GM18502 (cell line): ENCODE measurements at regions not wholly inside any gene's neighbourhood (a gene's known extent, or its start where the extent isn't known, plus 50 kb on each side); places are given as distances from the start of the nearest gene placed in this dataset.

Source experiments
- ATAC-seq: cut with Tn5 transposase; IDR thresholded peaks from one replicate; pipeline ENCODE4 v1.9.1; 2021; ENCODE audit warnings: mild to moderate bottlenecking; ENCODE audit not compliant: unreplicated experiment, poor library complexity

- ATAC-seq: no peak
Observed at GRCh38 chr14:56945291-56945690, 135.0 kb upstream of the OTX2 start.

GRCh38 chr14:56944397-56944796 lies 134.1 kb upstream of the OTX2 start:
- no peak for ATAC-seq

GRCh38 chr14:56933446-56933845 lies 123.2 kb upstream of the OTX2 start:
- ATAC-seq: no peak

GRCh38 chr14:56918849-56919574 lies 108.7 kb upstream of the OTX2 start:
- no peak for ATAC-seq

- no peak for ATAC-seq
Observed at GRCh38 chr14:56905282-56905681, 95.0 kb upstream of the OTX2 start.

GRCh38 chr14:56903304-56903969 lies 93.2 kb upstream of the OTX2 start:
- ATAC-seq: no peak

- ATAC-seq: no peak
Observed at GRCh38 chr14:56902385-56902784, 92.1 kb upstream of the OTX2 start.

- no peak for ATAC-seq
Observed at GRCh38 chr14:56900726-56901125, 90.4 kb upstream of the OTX2 start.

GRCh38 chr14:56899829-56900228 lies 89.5 kb upstream of the OTX2 start:
- no peak for ATAC-seq

GRCh38 chr14:56896922-56897321 lies 86.6 kb upstream of the OTX2 start:
- ATAC-seq: no peak

GRCh38 chr14:56896231-56896630 lies 86.0 kb upstream of the OTX2 start:
- no peak for ATAC-seq

- ATAC-seq: no peak
Observed at GRCh38 chr14:56895154-56895553, 84.9 kb upstream of the OTX2 start.

GRCh38 chr14:56894591-56894991 lies 84.3 kb upstream of the OTX2 start:
- no peak for ATAC-seq

GRCh38 chr14:56892959-56893358 lies 82.7 kb upstream of the OTX2 start:
- ATAC-seq: no peak

- ATAC-seq: no peak
Observed at GRCh38 chr14:56891226-56891625, 80.9 kb upstream of the OTX2 start.

- ATAC-seq: no peak
Observed at GRCh38 chr14:56889705-56890104, 79.4 kb upstream of the OTX2 start.

GRCh38 chr14:56888274-56888673 lies 78.0 kb upstream of the OTX2 start:
- no peak for ATAC-seq

- no peak for ATAC-seq
Observed at GRCh38 chr14:56887216-56887615, 76.9 kb upstream of the OTX2 start.

- no peak for ATAC-seq
Observed at GRCh38 chr14:56886471-56887062, 76.3 kb upstream of the OTX2 start.

GRCh38 chr14:56885825-56886224 lies 75.5 kb upstream of the OTX2 start:
- no peak for ATAC-seq

- no peak for ATAC-seq
Observed at GRCh38 chr14:56884617-56885016, 74.3 kb upstream of the OTX2 start.

GRCh38 chr14:56881181-56881580 lies 70.9 kb upstream of the OTX2 start:
- no peak for ATAC-seq
